ENCODE measurements at regions not wholly inside any gene's neighbourhood (a gene's known extent, or its start where the extent isn't known, plus 50 kb on each side); places are given as distances from the start of the nearest gene placed in this dataset.

- TF ChIP-seq CTCF (IDR thresholded peaks at IDR 0.05) (no peak), POLR2AphosphoS5 (IDR thresholded peaks at IDR 0.05) (no peak), EP300 (IDR thresholded peaks at IDR 0.05) (no peak), POLR2A (IDR thresholded peaks at IDR 0.05) (no peak)
Measured at GRCh38 chr12:90809940-90810339, 145.0 kb downstream of the CCER1 start.

Measured in stomach (tissue), 4 donors.